GM21717 (cell line): ENCODE measurements at regions not wholly inside any gene's neighbourhood (a gene's known extent, or its start where the extent isn't known, plus 50 kb on each side); places are given as distances from the start of the nearest gene placed in this dataset.
"Not testable (repeated sequence)": the region's sequence is repeated elsewhere in the genome, so short reads cannot be mapped to it uniquely, and the experiment has no call there.

Source experiments
- ATAC-seq: cut with Tn5 transposase; IDR thresholded peaks from one replicate; pipeline ENCODE4 v1.9.1; 2021; ENCODE audit warnings: mild to moderate bottlenecking, moderate library complexity; ENCODE audit not compliant: unreplicated experiment

GRCh38 chr5:165004175-165004574 lies 1498.8 kb downstream of the MAT2B start:
- ATAC-seq: no peak

- no peak for ATAC-seq
Observed at GRCh38 chr5:165014439-165014838, 1509.0 kb downstream of the MAT2B start.

GRCh38 chr5:165015126-165015525 lies 1509.7 kb downstream of the MAT2B start:
- ATAC-seq: no peak

GRCh38 chr5:165015547-165015946 lies 1510.1 kb downstream of the MAT2B start:
- no peak for ATAC-seq

- ATAC-seq: no peak
Observed at GRCh38 chr5:165026971-165027370, 1521.6 kb downstream of the MAT2B start.

GRCh38 chr5:165028356-165028755 lies 1522.9 kb downstream of the MAT2B start:
- ATAC-seq: no peak

- no peak for ATAC-seq
Observed at GRCh38 chr5:165029099-165029870, 1523.9 kb downstream of the MAT2B start.

GRCh38 chr5:165030971-165031370 lies 1525.6 kb downstream of the MAT2B start:
- no peak for ATAC-seq

GRCh38 chr5:165031371-165031770 lies 1526.0 kb downstream of the MAT2B start:
- ATAC-seq: no peak

- ATAC-seq: no peak
Observed at GRCh38 chr5:165035520-165035919, 1530.1 kb downstream of the MAT2B start.

GRCh38 chr5:165039748-165040147 lies 1534.3 kb downstream of the MAT2B start:
- ATAC-seq: no peak

GRCh38 chr5:165045941-165046340 lies 1540.5 kb downstream of the MAT2B start:
- ATAC-seq: not testable (repeated sequence)

GRCh38 chr5:165055476-165055875 lies 1550.1 kb downstream of the MAT2B start:
- no peak for ATAC-seq

GRCh38 chr5:165057145-165057544 lies 1551.7 kb downstream of the MAT2B start:
- no peak for ATAC-seq

- no peak for ATAC-seq
Observed at GRCh38 chr5:165066751-165067385, 1561.4 kb downstream of the MAT2B start.

GRCh38 chr5:165076686-165077085 lies 1571.3 kb downstream of the MAT2B start:
- ATAC-seq: no peak

GRCh38 chr5:165079389-165079788 lies 1574.0 kb downstream of the MAT2B start:
- no peak for ATAC-seq

GRCh38 chr5:165083394-165083793 lies 1578.0 kb downstream of the MAT2B start:
- ATAC-seq: no peak

GRCh38 chr5:165086465-165086864 lies 1581.0 kb downstream of the MAT2B start:
- no peak for ATAC-seq

GRCh38 chr5:165094782-165095181 lies 1589.4 kb downstream of the MAT2B start:
- no peak for ATAC-seq

GRCh38 chr5:165101709-165102108 lies 1596.3 kb downstream of the MAT2B start:
- no peak for ATAC-seq

GRCh38 chr5:165104611-165105010 lies 1599.2 kb downstream of the MAT2B start:
- ATAC-seq: no peak
